Upper lobe of left lung (tissue), 4 donors: ENCODE measurements at regions not wholly inside any gene's neighbourhood (a gene's known extent, or its start where the extent isn't known, plus 50 kb on each side); places are given as distances from the start of the nearest gene placed in this dataset.

Experiments used
- CTCF ChIP-seq, 6 experiments: fragments of 450-650 bp in 4 of 6; fragments of 200-600 bp in 2 of 6; sonication (generic) in 2 of 6; IDR thresholded peaks; one replicate each; pipeline ENCODE4 v1.5.1; 2016 to 2019; ENCODE audit warnings: antibody characterized with exemption in 6 of 6
- EP300 ChIP-seq, 4 donors: sonication (generic); formaldehyde crosslinking; IDR thresholded peaks; one replicate each; pipeline ENCODE4 v1.5.1; 2017; ENCODE audit warnings: antibody characterized with exemption in 4 of 4, control low read depth in 2 of 4
- POLR2A ChIP-seq, 4 donors: fragments of 450-650 bp; IDR thresholded peaks; one replicate each; pipeline ENCODE4 v1.5.1; 2016 to 2017; ENCODE audit warnings: antibody characterized with exemption in 4 of 4, mild to moderate bottlenecking in 2 of 4
- POLR2AphosphoS5 ChIP-seq, 2 donors: sonication (generic); formaldehyde crosslinking; IDR thresholded peaks; one replicate each; pipeline ENCODE4 v1.5.1; 2017; ENCODE audit warnings: antibody characterized with exemption in 2 of 2

GRCh38 chr6:120056085-120056484 is 706.5 kb upstream of the MAN1A1 start:
- no peak for TF ChIP-seq POLR2AphosphoS5 (IDR thresholded peaks at IDR 0.05)
- no peak for TF ChIP-seq EP300 (IDR thresholded peaks at IDR 0.05)
- peak in 2 of 6 experiments; percentile 11 to 12 for TF ChIP-seq CTCF (IDR thresholded peaks at IDR 0.05)
- no peak for TF ChIP-seq POLR2A (IDR thresholded peaks at IDR 0.05)
